C4-2B (cell line): ENCODE measurements at regions not wholly inside any gene's neighbourhood (a gene's known extent, or its start where the extent isn't known, plus 50 kb on each side); places are given as distances from the start of the nearest gene placed in this dataset.

Source experiments
- CTCF ChIP-seq: fragments of 450-650 bp; conservative IDR thresholded peaks from 2 replicates; pipeline ENCODE4 v1.5.1; 2017; ENCODE audit warnings: mild to moderate bottlenecking
- ZFX ChIP-seq: fragments of 450-650 bp; IDR thresholded peaks from 2 replicates; pipeline ENCODE4 v1.6.1; 2017

- no peak for TF ChIP-seq CTCF
- no peak for TF ChIP-seq ZFX
Measured at GRCh38 chr7:47154791-47155190, 427.1 kb downstream of the TNS3 start.
